ENCODE measurements at regions not wholly inside any gene's neighbourhood (a gene's known extent, or its start where the extent isn't known, plus 50 kb on each side); places are given as distances from the start of the nearest gene placed in this dataset.

GRCh38 chr7:67866812-67867211 lies 870.2 kb downstream of the TYW1 start:
- no peak for TF ChIP-seq CTCF (IDR thresholded peaks at IDR 0.05; ENCODE audit: low read depth, low read length)
- H3K4me3 ChIP-seq (ENCODE audit: low read depth, low read length) = no peak overlapping the region
- H3K27me3 ChIP-seq (ENCODE audit: insufficient read depth, low read depth, severe bottlenecking) = peaks cover 32% of the 10 kb centered on the region
- H3K9me3 ChIP-seq (ENCODE audit: severe bottlenecking) = peaks cover 8% of the 10 kb centered on the region
- H3K36me3 ChIP-seq = no peaks in the 10 kb centered on the region
- DNase-seq = no peak
- no peak overlapping the region for H3K27ac ChIP-seq

- no peak for TF ChIP-seq CTCF (IDR thresholded peaks at IDR 0.05; ENCODE audit: low read depth, low read length)
- Histone ChIP-seq H3K9me3 (ENCODE audit: severe bottlenecking) (no peaks in the 10 kb centered on the region), H3K36me3 (no peaks in the 10 kb centered on the region), H3K27ac (no peak overlapping the region), H3K4me3 (ENCODE audit: low read depth, low read length) (no peak overlapping the region), H3K27me3 (ENCODE audit: insufficient read depth, low read depth, severe bottlenecking) (peaks cover 44% of the 10 kb centered on the region)
- DNase-seq = peak; percentile 40
Observed at GRCh38 chr7:67870396-67870795, 873.8 kb downstream of the TYW1 start.

- TF ChIP-seq CTCF (IDR thresholded peaks at IDR 0.05; ENCODE audit: low read depth, low read length) = no peak
- no peak for DNase-seq
- H3K4me3 ChIP-seq (ENCODE audit: low read depth, low read length) = no peak overlapping the region
- H3K27ac ChIP-seq = no peak overlapping the region
- H3K36me3 ChIP-seq = no peaks in the 10 kb centered on the region
- no peaks in the 10 kb centered on the region for H3K9me3 ChIP-seq (ENCODE audit: severe bottlenecking)
- H3K27me3 ChIP-seq (ENCODE audit: insufficient read depth, low read depth, severe bottlenecking) = peaks cover 48% of the 10 kb centered on the region
Observed at GRCh38 chr7:67875558-67875957, 878.9 kb downstream of the TYW1 start.

GRCh38 chr7:67878808-67879207 lies 882.2 kb downstream of the TYW1 start:
- TF ChIP-seq CTCF (IDR thresholded peaks at IDR 0.05; ENCODE audit: low read depth, low read length) = no peak
- Histone ChIP-seq H3K27me3 (ENCODE audit: insufficient read depth, low read depth, severe bottlenecking) (peaks cover 46% of the 10 kb centered on the region), H3K4me3 (ENCODE audit: low read depth, low read length) (no peak overlapping the region), H3K36me3 (no peaks in the 10 kb centered on the region), H3K9me3 (ENCODE audit: severe bottlenecking) (no peaks in the 10 kb centered on the region), H3K27ac (no peak overlapping the region)
- no peak for DNase-seq

GRCh38 chr7:67882843-67883242 lies 886.2 kb downstream of the TYW1 start:
- no peak for DNase-seq
- H3K9me3 ChIP-seq (ENCODE audit: severe bottlenecking) = peaks cover 9% of the 10 kb centered on the region
- no peak overlapping the region for H3K27ac ChIP-seq
- no peak overlapping the region for H3K4me3 ChIP-seq (ENCODE audit: low read depth, low read length)
- no peaks in the 10 kb centered on the region for H3K36me3 ChIP-seq
- peaks cover 35% of the 10 kb centered on the region for H3K27me3 ChIP-seq (ENCODE audit: insufficient read depth, low read depth, severe bottlenecking)
- no peak for TF ChIP-seq CTCF (IDR thresholded peaks at IDR 0.05; ENCODE audit: low read depth, low read length)

GRCh38 chr7:67890316-67890715 lies 893.7 kb downstream of the TYW1 start:
- DNase-seq = no peak
- no peaks in the 10 kb centered on the region for H3K36me3 ChIP-seq
- no peak for TF ChIP-seq CTCF (IDR thresholded peaks at IDR 0.05; ENCODE audit: low read depth, low read length)
- no peak overlapping the region for H3K27ac ChIP-seq
- no peak overlapping the region for H3K4me3 ChIP-seq (ENCODE audit: low read depth, low read length)
- H3K27me3 ChIP-seq (ENCODE audit: insufficient read depth, low read depth, severe bottlenecking) = peaks cover 13% of the 10 kb centered on the region
- peaks cover 20% of the 10 kb centered on the region for H3K9me3 ChIP-seq (ENCODE audit: severe bottlenecking)
